ENCODE measurements at regions not wholly inside any gene's neighbourhood (a gene's known extent, or its start where the extent isn't known, plus 50 kb on each side); places are given as distances from the start of the nearest gene placed in this dataset.

DNA sequence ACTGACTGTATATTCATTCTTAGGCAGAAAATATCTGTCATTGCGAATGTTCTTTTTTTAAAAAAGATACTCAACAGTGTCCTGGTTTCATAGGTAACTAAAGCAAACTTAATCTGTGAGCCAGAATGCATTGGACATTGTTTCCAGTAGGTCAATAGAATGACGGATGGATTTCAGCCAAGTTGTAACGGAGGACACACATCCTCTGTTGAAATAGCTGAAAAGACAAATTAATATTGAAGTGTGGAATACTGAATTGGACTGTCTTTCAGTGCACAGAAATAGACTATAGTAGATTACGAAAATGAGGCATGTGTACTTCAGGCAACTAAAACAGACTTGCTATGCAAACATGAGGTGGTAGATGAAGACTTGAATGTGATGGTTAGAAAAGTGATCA, 461.6 kb downstream of the WDR72 start:
- H3K23ac ChIP-seq (ENCODE audit: insufficient read length, low read depth, low read length): no peak overlapping the region
- H3K18ac ChIP-seq (ENCODE audit: insufficient read length, low read depth, low read length): no peak overlapping the region
- no peak overlapping the region for H2BK5ac ChIP-seq (ENCODE audit: insufficient read length, low read length)
- H3K23me2 ChIP-seq (ENCODE audit: insufficient read length, low read depth, low read length, poor library complexity, severe bottlenecking): no peaks in the 10 kb centered on the region
- no peaks in the 10 kb centered on the region for H3K9me3 ChIP-seq (ENCODE audit: control insufficient read depth, low read depth, low read length)
- H3K4me1 ChIP-seq (ENCODE audit: insufficient read depth, low read length): no peaks in the 10 kb centered on the region
- no peak overlapping the region for H2BK120ac ChIP-seq (ENCODE audit: low read depth, low read length, poor library complexity, severe bottlenecking)
- H3K4ac ChIP-seq (ENCODE audit: low read depth, low read length): no peak overlapping the region
- H2BK15ac ChIP-seq (ENCODE audit: low read depth, low read length): no peak overlapping the region
- H3K79me1 ChIP-seq (ENCODE audit: insufficient read depth, low read depth, low read length, poor library complexity, severe bottlenecking): no peaks in the 10 kb centered on the region
- H3K14ac ChIP-seq (ENCODE audit: insufficient read depth, low read length): no peak overlapping the region
- WGBS (ENCODE audit: extremely low coverage, insufficient read length, low lambda C conversion rate): no CpG with 5 or more reads among the region's 4 CpGs
- no peaks in the 10 kb centered on the region for H3K27me3 ChIP-seq (ENCODE audit: insufficient read depth, low read length)
- H2BK12ac ChIP-seq (ENCODE audit: insufficient read length, low read depth, low read length): no peak overlapping the region
- DNase-seq: no peak
- H3K79me2 ChIP-seq (ENCODE audit: insufficient read depth, low read length): no peaks in the 10 kb centered on the region
- H4K5ac ChIP-seq (ENCODE audit: insufficient read length, low read depth, low read length): no peak overlapping the region
- H2BK20ac ChIP-seq (ENCODE audit: low read depth, low read length, poor library complexity, severe bottlenecking): no peak overlapping the region
- no peak overlapping the region for H2AFZ ChIP-seq (ENCODE audit: low read length)
- H4K8ac ChIP-seq (replicated peaks; ENCODE audit: insufficient read length, low read depth, low read length): no peak overlapping the region
- TF ChIP-seq, protein P1, sequence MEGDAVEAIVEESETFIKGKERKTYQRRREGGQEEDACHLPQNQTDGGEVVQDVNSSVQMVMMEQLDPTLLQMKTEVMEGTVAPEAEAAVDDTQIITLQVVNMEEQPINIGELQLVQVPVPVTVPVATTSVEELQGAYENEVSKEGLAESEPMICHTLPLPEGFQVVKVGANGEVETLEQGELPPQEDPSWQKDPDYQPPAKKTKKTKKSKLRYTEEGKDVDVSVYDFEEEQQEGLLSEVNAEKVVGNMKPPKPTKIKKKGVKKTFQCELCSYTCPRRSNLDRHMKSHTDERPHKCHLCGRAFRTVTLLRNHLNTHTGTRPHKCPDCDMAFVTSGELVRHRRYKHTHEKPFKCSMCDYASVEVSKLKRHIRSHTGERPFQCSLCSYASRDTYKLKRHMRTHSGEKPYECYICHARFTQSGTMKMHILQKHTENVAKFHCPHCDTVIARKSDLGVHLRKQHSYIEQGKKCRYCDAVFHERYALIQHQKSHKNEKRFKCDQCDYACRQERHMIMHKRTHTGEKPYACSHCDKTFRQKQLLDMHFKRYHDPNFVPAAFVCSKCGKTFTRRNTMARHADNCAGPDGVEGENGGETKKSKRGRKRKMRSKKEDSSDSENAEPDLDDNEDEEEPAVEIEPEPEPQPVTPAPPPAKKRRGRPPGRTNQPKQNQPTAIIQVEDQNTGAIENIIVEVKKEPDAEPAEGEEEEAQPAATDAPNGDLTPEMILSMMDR (conservative IDR thresholded peaks at IDR 0.05): no peak
- Mint-ChIP-seq H3K4me1 (no peaks in the 10 kb centered on the region), H3K9me3 (no peaks in the 10 kb centered on the region), H3K27ac (no peak overlapping the region), H3K4me3 (no peak overlapping the region), H3K36me3 (ENCODE audit: insufficient read depth in 1 of 3, low read depth in 3 of 3) (no peaks in the 10 kb centered on the region), H3K27me3 (ENCODE audit: low read depth) (no peaks in the 10 kb centered on the region)
- H3K9ac ChIP-seq (ENCODE audit: extremely low read depth, insufficient read length, low read length): no peak overlapping the region
- H3K56ac ChIP-seq (ENCODE audit: insufficient read length, low read depth, low read length): no peak overlapping the region
- no peak overlapping the region for H3K27ac ChIP-seq (ENCODE audit: insufficient read length, low read depth, low read length)
- H4K20me1 ChIP-seq (ENCODE audit: control insufficient read depth, insufficient read depth, insufficient read length): no peaks in the 10 kb centered on the region
- no peak overlapping the region for H4K91ac ChIP-seq (ENCODE audit: insufficient read length, low read depth, low read length)
- H2AK5ac ChIP-seq (ENCODE audit: insufficient read length, low read length): no peak overlapping the region
- no peak overlapping the region for H3K4me2 ChIP-seq (ENCODE audit: insufficient read depth, insufficient read length, low read length)
- H3T11ph ChIP-seq (ENCODE audit: low read length): no peak overlapping the region
